Suprapubic skin (tissue), 4 donors: ENCODE measurements at regions not wholly inside any gene's neighbourhood (a gene's known extent, or its start where the extent isn't known, plus 50 kb on each side); places are given as distances from the start of the nearest gene placed in this dataset.

Source experiments
- DNase-seq, 2 donors: peaks; one replicate each; pipeline ENCODE4 v3.0.0-alpha.2; 2019; ENCODE audit warnings: low spot score in 2 of 2
- H3K27ac ChIP-seq: fragments of 200-600 bp; sonication (generic); one replicate; pipeline ENCODE4 v1.5.1; 2019
- H3K27me3 ChIP-seq: fragments of 200-600 bp; sonication (generic); one replicate; pipeline ENCODE4 v1.5.1; 2019
- H3K36me3 ChIP-seq: fragments of 200-600 bp; sonication (generic); one replicate; pipeline ENCODE4 v1.5.1; 2019
- H3K4me1 ChIP-seq: fragments of 200-600 bp; sonication (generic); one replicate; pipeline ENCODE4 v1.5.1; 2019
- H3K4me3 ChIP-seq: fragments of 200-600 bp; sonication (generic); one replicate; pipeline ENCODE4 v1.5.1; 2019; ENCODE audit warnings: mild to moderate bottlenecking
- H3K9me3 ChIP-seq: fragments of 200-600 bp; sonication (generic); one replicate; pipeline ENCODE4 v1.5.1; 2019
- EP300 ChIP-seq: sonication (generic); formaldehyde crosslinking; IDR thresholded peaks from one replicate; pipeline ENCODE4 v1.6.1; 2017; ENCODE audit warnings: antibody characterized with exemption
- POLR2A ChIP-seq, 2 donors: fragments of 450-650 bp; IDR thresholded peaks; one replicate each; pipeline ENCODE4 v1.6.1; 2017; ENCODE audit warnings: antibody characterized with exemption in 2 of 2, mild to moderate bottlenecking in 2 of 2, moderate library complexity in 2 of 2
- POLR2AphosphoS5 ChIP-seq, 3 donors: sonication (generic); formaldehyde crosslinking; IDR thresholded peaks; one replicate each; pipeline ENCODE4 v1.6.1; 2017; ENCODE audit warnings: antibody characterized with exemption in 3 of 3
- WGBS: methylation state at CpG from one replicate; pipeline ENCODE4 v1.1.5; 2018; 5-methylcytosine and 5-hydroxymethylcytosine counted together
- TF ChIP-seq, protein P1 (sequence below), 2 donors: fragments of 200-600 bp in 1 of 2; fragments of 450-650 bp in 1 of 2; sonication (generic) in 1 of 2; IDR thresholded peaks; one replicate each; pipeline ENCODE4 v1.5.1; 2016 to 2019; ENCODE audit warnings: antibody characterized with exemption in 2 of 2, mild to moderate bottlenecking in 1 of 2, moderate library complexity in 1 of 2

DNA sequence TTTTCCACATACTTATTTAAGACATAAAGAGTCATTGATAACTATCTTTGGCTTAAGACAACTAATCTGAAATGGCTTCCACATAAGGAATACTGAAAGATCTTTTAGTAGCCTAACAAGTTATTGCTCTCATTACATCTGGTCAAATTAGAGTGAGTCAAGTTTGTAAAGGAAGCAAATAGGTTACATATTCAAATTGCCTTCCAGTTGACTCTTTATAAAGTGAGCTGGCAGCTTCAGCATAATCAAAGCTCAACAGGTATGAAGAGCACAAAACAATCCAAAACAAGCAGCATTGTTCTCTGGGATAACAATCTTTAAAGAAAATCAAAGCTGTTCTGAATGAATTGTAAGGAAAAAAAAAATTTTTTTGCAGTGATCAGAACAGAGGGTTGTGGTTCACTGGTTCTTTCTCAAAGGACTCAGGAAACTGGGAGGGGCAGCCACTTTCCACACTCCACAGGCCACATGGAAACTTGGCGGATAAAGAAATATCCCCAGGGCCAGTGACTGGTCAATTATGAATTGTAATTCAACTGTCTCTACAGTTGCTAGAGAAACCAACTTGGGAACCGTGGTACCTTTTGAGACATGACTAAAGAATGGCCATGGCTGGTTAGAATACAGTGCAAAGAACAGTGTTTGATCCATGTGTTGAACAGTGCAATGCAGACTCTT is 369.3 kb upstream of the KCNH7 start:
- H3K9me3 ChIP-seq: no peaks in the 10 kb centered on the region
- no peak overlapping the region for H3K4me3 ChIP-seq
- H3K27ac ChIP-seq: no peak overlapping the region
- no peaks in the 10 kb centered on the region for H3K36me3 ChIP-seq
- TF ChIP-seq POLR2AphosphoS5 (IDR thresholded peaks at IDR 0.05) (no peak), POLR2A (IDR thresholded peaks at IDR 0.05) (no peak), EP300 (no peak)
- TF ChIP-seq, protein P1, sequence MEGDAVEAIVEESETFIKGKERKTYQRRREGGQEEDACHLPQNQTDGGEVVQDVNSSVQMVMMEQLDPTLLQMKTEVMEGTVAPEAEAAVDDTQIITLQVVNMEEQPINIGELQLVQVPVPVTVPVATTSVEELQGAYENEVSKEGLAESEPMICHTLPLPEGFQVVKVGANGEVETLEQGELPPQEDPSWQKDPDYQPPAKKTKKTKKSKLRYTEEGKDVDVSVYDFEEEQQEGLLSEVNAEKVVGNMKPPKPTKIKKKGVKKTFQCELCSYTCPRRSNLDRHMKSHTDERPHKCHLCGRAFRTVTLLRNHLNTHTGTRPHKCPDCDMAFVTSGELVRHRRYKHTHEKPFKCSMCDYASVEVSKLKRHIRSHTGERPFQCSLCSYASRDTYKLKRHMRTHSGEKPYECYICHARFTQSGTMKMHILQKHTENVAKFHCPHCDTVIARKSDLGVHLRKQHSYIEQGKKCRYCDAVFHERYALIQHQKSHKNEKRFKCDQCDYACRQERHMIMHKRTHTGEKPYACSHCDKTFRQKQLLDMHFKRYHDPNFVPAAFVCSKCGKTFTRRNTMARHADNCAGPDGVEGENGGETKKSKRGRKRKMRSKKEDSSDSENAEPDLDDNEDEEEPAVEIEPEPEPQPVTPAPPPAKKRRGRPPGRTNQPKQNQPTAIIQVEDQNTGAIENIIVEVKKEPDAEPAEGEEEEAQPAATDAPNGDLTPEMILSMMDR (IDR thresholded peaks at IDR 0.05): no peak
- H3K27me3 ChIP-seq: no peaks in the 10 kb centered on the region
- no peaks in the 10 kb centered on the region for H3K4me1 ChIP-seq
- 79% methylated on average over 2 of the region's 2 CpGs for WGBS
- no peak for DNase-seq

DNA sequence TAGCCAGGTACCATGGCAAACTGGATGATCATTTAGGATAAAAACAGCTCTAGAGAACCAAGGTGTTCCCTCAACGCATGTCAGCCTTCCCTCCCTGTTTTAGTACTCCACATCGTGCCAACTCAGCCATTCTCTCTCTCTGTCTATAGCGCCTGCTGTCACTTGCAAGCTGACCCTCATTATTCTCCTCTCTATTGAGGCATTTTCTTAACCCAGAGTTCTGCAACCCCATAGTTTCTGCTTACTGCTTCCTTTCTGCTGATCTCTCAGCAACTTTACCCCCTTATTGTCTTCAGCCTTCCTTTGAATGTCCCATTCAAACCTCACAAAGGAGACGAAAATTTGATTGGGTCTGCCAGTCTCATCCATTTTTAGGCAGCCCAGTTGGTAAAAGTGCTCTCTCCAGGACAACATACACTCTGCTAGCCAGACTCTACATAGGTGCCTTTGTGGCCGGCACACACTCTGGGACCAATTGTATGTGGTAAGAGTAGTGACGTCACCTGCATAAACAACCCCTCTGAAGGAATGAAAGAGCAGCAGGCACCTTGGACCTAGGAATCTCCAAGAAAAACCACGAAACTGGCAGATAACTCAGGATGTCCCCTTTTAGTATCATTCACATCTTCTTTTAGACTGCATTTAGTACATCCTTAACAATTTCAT is 367.2 kb upstream of the KCNH7 start:
- no peak for DNase-seq
- Histone ChIP-seq H3K27ac (no peak overlapping the region), H3K4me1 (no peaks in the 10 kb centered on the region), H3K9me3 (no peaks in the 10 kb centered on the region), H3K27me3 (no peaks in the 10 kb centered on the region), H3K4me3 (no peak overlapping the region), H3K36me3 (no peaks in the 10 kb centered on the region)
- TF ChIP-seq POLR2A (IDR thresholded peaks at IDR 0.05): no peak
- TF ChIP-seq, protein P1 (IDR thresholded peaks at IDR 0.05): no peak
- TF ChIP-seq EP300: no peak
- no peak for TF ChIP-seq POLR2AphosphoS5 (IDR thresholded peaks at IDR 0.05)
- WGBS: 76% methylated on average over 7 of the region's 7 CpGs

DNA sequence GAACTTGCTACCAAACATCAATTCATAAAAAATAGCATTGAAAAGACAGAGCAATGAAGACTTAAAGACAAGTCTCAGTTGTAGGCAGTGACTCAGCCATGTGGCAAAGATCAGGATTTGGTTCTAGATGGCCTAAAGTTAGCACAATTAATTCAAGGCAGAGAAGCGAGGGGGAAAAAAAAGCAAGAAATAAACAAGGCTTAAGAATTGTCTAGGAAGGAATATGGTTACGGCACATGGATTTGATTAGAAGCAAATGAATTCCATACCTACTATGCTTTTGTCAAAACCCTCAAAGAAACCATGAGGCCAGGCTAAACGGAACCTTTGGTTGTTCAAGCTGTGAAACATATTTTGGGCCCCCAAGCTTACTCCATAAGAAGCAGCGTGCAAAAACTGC is 362.2 kb upstream of the KCNH7 start:
- Histone ChIP-seq H3K4me1 (no peaks in the 10 kb centered on the region), H3K4me3 (no peak overlapping the region), H3K27me3 (no peaks in the 10 kb centered on the region), H3K9me3 (peaks cover 4% of the 10 kb centered on the region), H3K36me3 (no peaks in the 10 kb centered on the region), H3K27ac (no peak overlapping the region)
- 72% methylated on average over 4 of the region's 4 CpGs for WGBS
- TF ChIP-seq POLR2A (IDR thresholded peaks at IDR 0.05): no peak
- TF ChIP-seq EP300: no peak
- no peak for DNase-seq

DNA sequence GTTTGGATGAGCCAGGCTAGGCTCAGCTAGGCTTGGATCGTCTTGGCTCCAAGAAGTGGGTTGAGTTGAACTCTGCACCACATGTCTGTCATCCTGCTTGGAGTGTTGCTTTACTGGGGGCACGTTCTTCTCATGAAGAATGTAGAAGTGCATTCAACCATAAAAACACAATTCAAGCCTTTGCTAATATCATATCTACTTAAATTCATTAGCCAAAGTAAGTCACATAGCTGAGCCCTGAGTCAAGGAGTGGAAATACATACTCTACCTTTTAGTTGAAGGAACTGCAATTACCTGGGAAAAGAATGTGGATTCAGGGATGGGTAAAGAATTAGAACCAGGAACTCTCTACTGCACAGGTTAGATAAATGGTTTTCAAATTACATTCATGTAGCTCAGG is 360.4 kb upstream of the KCNH7 start:
- Histone ChIP-seq H3K27me3 (no peaks in the 10 kb centered on the region), H3K9me3 (peaks cover 4% of the 10 kb centered on the region), H3K36me3 (no peaks in the 10 kb centered on the region), H3K4me3 (no peak overlapping the region), H3K4me1 (no peaks in the 10 kb centered on the region), H3K27ac (no peak overlapping the region)
- no peak for DNase-seq
- WGBS: 88% methylated on average over 2 of the region's 2 CpGs
- no peak for TF ChIP-seq EP300
- TF ChIP-seq, protein P1 (IDR thresholded peaks at IDR 0.05): no peak
- TF ChIP-seq POLR2A (IDR thresholded peaks at IDR 0.05): no peak
- TF ChIP-seq POLR2AphosphoS5 (IDR thresholded peaks at IDR 0.05): no peak

DNA sequence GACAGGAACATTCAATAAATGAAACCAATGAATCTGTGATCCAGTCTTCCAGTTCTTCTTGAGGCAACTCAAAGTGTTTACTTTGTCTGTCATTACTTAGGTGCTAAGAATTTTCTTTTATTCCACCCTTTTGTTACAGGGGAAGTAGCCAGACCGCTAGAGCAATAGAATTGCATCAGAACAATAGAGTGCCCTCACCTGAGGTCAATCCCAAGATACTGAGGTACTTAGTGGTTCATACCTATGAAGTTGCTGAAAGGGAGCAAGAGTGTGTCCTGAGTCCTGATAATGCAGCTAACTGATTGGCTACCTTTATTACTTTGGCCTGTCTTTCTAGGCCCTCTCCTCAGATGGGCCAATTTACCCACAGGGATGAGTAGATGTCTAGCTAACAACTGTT is 359.4 kb upstream of the KCNH7 start:
- no peaks in the 10 kb centered on the region for H3K36me3 ChIP-seq
- H3K4me3 ChIP-seq: no peak overlapping the region
- no peak overlapping the region for H3K27ac ChIP-seq
- TF ChIP-seq EP300 (no peak), POLR2AphosphoS5 (IDR thresholded peaks at IDR 0.05) (no peak), POLR2A (IDR thresholded peaks at IDR 0.05) (no peak)
- TF ChIP-seq, protein P1 (IDR thresholded peaks at IDR 0.05): no peak
- WGBS: 77% methylated on average over 1 of the region's 1 CpG
- H3K9me3 ChIP-seq: peaks cover 4% of the 10 kb centered on the region
- no peaks in the 10 kb centered on the region for H3K4me1 ChIP-seq
- no peaks in the 10 kb centered on the region for H3K27me3 ChIP-seq
- DNase-seq: no peak
